Mesenchymal stem cell (in vitro differentiated cells and primary cell): ENCODE measurements at regions not wholly inside any gene's neighbourhood (a gene's known extent, or its start where the extent isn't known, plus 50 kb on each side); places are given as distances from the start of the nearest gene placed in this dataset.

ENCODE experiments used
- DNase-seq: peaks from one replicate; pipeline ENCODE4 v3.0.0-alpha.2; 2013
- H2AFZ ChIP-seq: one replicate; pipeline ENCODE4 v1.6.1; 2013; ENCODE audit warnings: low read depth, mild to moderate bottlenecking, control low read depth, inconsistent platforms, low read length, moderate library complexity
- H2AK5ac ChIP-seq: 2 replicates; pipeline ENCODE4 v1.6.1; 2013; ENCODE audit warnings: low read length, moderate library complexity, mild to moderate bottlenecking, inconsistent platforms; ENCODE audit not compliant: severe bottlenecking
- H2BK120ac ChIP-seq: one replicate; pipeline ENCODE4 v1.6.1; 2013; ENCODE audit warnings: low read depth, mild to moderate bottlenecking, inconsistent platforms, low read length, moderate library complexity
- H2BK12ac ChIP-seq, 2 experiments: one replicate each; pipeline ENCODE4 v1.6.1; 2013; ENCODE audit warnings: inconsistent platforms in 2 of 2, low read length in 2 of 2, mild to moderate bottlenecking in 2 of 2, moderate library complexity in 2 of 2, control low read depth in 1 of 2
- H2BK15ac ChIP-seq: one replicate; pipeline ENCODE4 v1.6.1; 2013; ENCODE audit warnings: mild to moderate bottlenecking, low read depth, inconsistent platforms; ENCODE audit not compliant: poor library complexity, severe bottlenecking
- H2BK5ac ChIP-seq: 2 replicates; pipeline ENCODE4 v1.6.1; 2013; ENCODE audit warnings: low read depth, mild to moderate bottlenecking, low read length, control low read depth, inconsistent platforms; ENCODE audit not compliant: poor library complexity, severe bottlenecking
- H3K14ac ChIP-seq, 2 experiments: one replicate each; pipeline ENCODE4 v1.6.1; 2013; ENCODE audit warnings: inconsistent platforms in 2 of 2, low read length in 2 of 2, control low read depth in 1 of 2, mild to moderate bottlenecking in 1 of 2, moderate library complexity in 1 of 2
- H3K18ac ChIP-seq, 2 experiments: one replicate each; pipeline ENCODE4 v1.6.1; 2013; ENCODE audit warnings: inconsistent platforms in 2 of 2, low read length in 2 of 2, control low read depth in 1 of 2, low read depth in 1 of 2, mild to moderate bottlenecking in 1 of 2
- H3K23ac ChIP-seq, 2 experiments: one replicate each; pipeline ENCODE4 v1.6.1; 2013; ENCODE audit warnings: inconsistent platforms in 2 of 2, low read length in 2 of 2, mild to moderate bottlenecking in 2 of 2, moderate library complexity in 2 of 2, control low read depth in 1 of 2
- H3K27ac ChIP-seq: 2 replicates; pipeline ENCODE4 v1.5.1; 2013; ENCODE audit warnings: mild to moderate bottlenecking, moderate library complexity, low read length, control low read depth, inconsistent platforms; ENCODE audit not compliant: poor library complexity, severe bottlenecking
- H3K27me3 ChIP-seq, 2 experiments: 2 replicates each; pipeline versions ENCODE4 v1.6.1 to v1.7.0; 2013; ENCODE audit warnings: low read length in 2 of 2, mild to moderate bottlenecking in 2 of 2, moderate library complexity in 2 of 2, control low read depth in 1 of 2, inconsistent platforms in 1 of 2; ENCODE audit not compliant: control insufficient read depth in 1 of 2, insufficient read depth in 1 of 2
- H3K36me3 ChIP-seq, 2 experiments: 2 replicates each; pipeline versions ENCODE4 v1.6.1 to v1.7.0; 2013; ENCODE audit warnings: low read length in 2 of 2, control low read depth in 1 of 2, inconsistent platforms in 1 of 2, low read depth in 1 of 2, mild to moderate bottlenecking in 1 of 2; ENCODE audit not compliant: insufficient read depth in 2 of 2, control insufficient read depth in 1 of 2
- H3K4ac ChIP-seq, 2 experiments: one replicate each; pipeline ENCODE4 v1.6.1; 2013; ENCODE audit warnings: inconsistent platforms in 2 of 2, low read length in 2 of 2, mild to moderate bottlenecking in 2 of 2, moderate library complexity in 2 of 2, control low read depth in 1 of 2, low read depth in 1 of 2
- H3K4me1 ChIP-seq: 2 replicates; pipeline ENCODE4 v1.6.1; 2013; ENCODE audit warnings: low read depth, low read length, control low read depth; ENCODE audit not compliant: control insufficient read depth, insufficient read depth
- H3K4me2 ChIP-seq: 2 replicates; pipeline ENCODE4 v1.6.1; 2013; ENCODE audit warnings: low read length, mild to moderate bottlenecking, inconsistent platforms; ENCODE audit not compliant: poor library complexity, severe bottlenecking
- H3K4me3 ChIP-seq, 2 experiments: 2 replicates each; pipeline versions ENCODE4 v1.5.1 to v1.7.0; 2013; ENCODE audit warnings: low read length in 2 of 2, mild to moderate bottlenecking in 2 of 2, control low read depth in 1 of 2, low read depth in 1 of 2; ENCODE audit not compliant: insufficient read depth in 1 of 2
- H3K79me1 ChIP-seq: replicated peaks from 2 replicates; pipeline ENCODE4 v1.6.1; 2013; ENCODE audit warnings: mild to moderate bottlenecking, control low read depth, low read length, inconsistent platforms; ENCODE audit not compliant: poor library complexity, severe bottlenecking
- H3K9ac ChIP-seq: 2 replicates; pipeline ENCODE4 v1.7.0; 2013; ENCODE audit warnings: mild to moderate bottlenecking, low read length, moderate library complexity
- H3K9me3 ChIP-seq: 2 replicates; pipeline ENCODE4 v1.7.0; 2013; ENCODE audit warnings: mild to moderate bottlenecking, low read length; ENCODE audit not compliant: control insufficient read depth
- H4K8ac ChIP-seq: one replicate; pipeline ENCODE4 v1.6.1; 2013; ENCODE audit warnings: inconsistent platforms, mild to moderate bottlenecking, low read length, moderate library complexity
- H4K91ac ChIP-seq: one replicate; pipeline ENCODE4 v1.6.1; 2013; ENCODE audit warnings: mild to moderate bottlenecking, low read length, inconsistent platforms
- WGBS: methylation state at CpG from one replicate; pipeline ENCODE4 v1.1.7; 2013; ENCODE audit warnings: mixed read lengths; 5-methylcytosine and 5-hydroxymethylcytosine counted together

DNA sequence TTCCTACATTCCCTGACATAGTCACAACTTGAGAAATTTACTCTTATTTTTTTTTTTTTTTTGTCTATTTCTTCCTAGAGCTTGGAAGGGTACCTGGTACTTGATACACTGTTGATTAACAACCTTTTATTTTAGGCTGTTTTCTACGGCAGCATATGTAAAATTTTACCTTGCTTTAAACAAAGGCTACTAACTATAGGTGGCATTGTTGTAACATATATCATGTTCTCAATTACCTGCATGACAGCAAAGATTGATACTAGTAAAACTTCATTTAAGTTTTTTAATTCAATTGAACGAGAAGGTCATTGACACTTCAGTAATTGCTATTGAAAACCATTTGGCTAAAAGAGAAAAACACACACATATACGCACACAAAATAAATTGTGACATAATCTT lies 238.3 kb upstream of the ESRRG start:
- H3K9me3 ChIP-seq = peaks cover 4% of the 10 kb centered on the region
- H3K79me1 ChIP-seq = no peaks in the 10 kb centered on the region
- H3K4ac ChIP-seq = no peak overlapping the region
- no peak overlapping the region for H4K91ac ChIP-seq
- H2AK5ac ChIP-seq = no peak overlapping the region
- no peaks in the 10 kb centered on the region for H3K27me3 ChIP-seq
- H3K4me2 ChIP-seq = no peak overlapping the region
- H3K4me1 ChIP-seq = no peaks in the 10 kb centered on the region
- no peaks in the 10 kb centered on the region for H3K36me3 ChIP-seq
- H3K14ac ChIP-seq = no peak overlapping the region
- no peak overlapping the region for H2BK120ac ChIP-seq
- H2BK15ac ChIP-seq = no peak overlapping the region
- no peak overlapping the region for H3K18ac ChIP-seq
- no peak overlapping the region for H2BK5ac ChIP-seq
- no peak overlapping the region for H3K23ac ChIP-seq
- H2AFZ ChIP-seq = no peak overlapping the region
- H4K8ac ChIP-seq = no peak overlapping the region
- WGBS = 67% methylated on average over 1 of the region's 3 CpGs
- no peak overlapping the region for H3K9ac ChIP-seq
- H2BK12ac ChIP-seq = no peak overlapping the region
- no peak overlapping the region for H3K27ac ChIP-seq
- H3K4me3 ChIP-seq = no peak overlapping the region
- DNase-seq = no peak

- no peak overlapping the region for H2BK120ac ChIP-seq
- H2AK5ac ChIP-seq = no peak overlapping the region
- H3K4ac ChIP-seq = no peak overlapping the region
- no peak overlapping the region for H2BK12ac ChIP-seq
- H3K27me3 ChIP-seq = no peaks in the 10 kb centered on the region
- no peak overlapping the region for H2BK5ac ChIP-seq
- H3K27ac ChIP-seq = no peak overlapping the region
- no peak overlapping the region for H2BK15ac ChIP-seq
- no peak overlapping the region for H3K18ac ChIP-seq
- H3K9me3 ChIP-seq = peaks cover 4% of the 10 kb centered on the region
- H3K9ac ChIP-seq = no peak overlapping the region
- no peak overlapping the region for H3K23ac ChIP-seq
- no peak overlapping the region for H3K14ac ChIP-seq
- no peak overlapping the region for H4K91ac ChIP-seq
- H3K36me3 ChIP-seq = no peaks in the 10 kb centered on the region
- H3K4me3 ChIP-seq = no peak overlapping the region
- no peaks in the 10 kb centered on the region for H3K4me1 ChIP-seq
- H3K4me2 ChIP-seq = no peak overlapping the region
- H2AFZ ChIP-seq = no peak overlapping the region
- DNase-seq = no peak
- H3K79me1 ChIP-seq = no peaks in the 10 kb centered on the region
- no peak overlapping the region for H4K8ac ChIP-seq
These were observed 237.5 kb upstream of the ESRRG start for GRCh38 chr1:216960716-216961115.

DNA sequence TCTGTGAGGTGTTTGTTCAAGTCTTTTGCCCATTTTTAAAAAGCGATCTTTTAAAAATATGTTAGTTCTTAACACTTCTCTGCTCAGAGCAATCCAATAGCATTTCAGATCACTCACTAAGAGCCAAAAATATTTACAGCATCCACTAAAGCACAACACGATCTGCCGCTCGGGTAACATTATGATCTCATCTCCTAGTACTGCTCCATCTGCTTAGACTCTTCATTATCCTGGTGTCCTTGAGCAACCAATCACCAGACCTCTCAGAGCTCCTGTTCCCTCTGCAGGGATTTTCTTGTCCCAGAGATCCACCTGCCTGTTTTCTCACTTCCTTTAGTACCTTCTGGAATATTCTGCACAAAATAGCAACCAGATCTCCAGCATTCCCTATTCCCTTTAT lies 235.3 kb upstream of the ESRRG start:
- H3K14ac ChIP-seq = no peak overlapping the region
- no peak overlapping the region for H3K27ac ChIP-seq
- H3K4ac ChIP-seq = no peak overlapping the region
- no peak overlapping the region for H3K4me2 ChIP-seq
- no peaks in the 10 kb centered on the region for H3K79me1 ChIP-seq
- H2BK120ac ChIP-seq = no peak overlapping the region
- H2AFZ ChIP-seq = no peak overlapping the region
- no peak overlapping the region for H4K91ac ChIP-seq
- 90% methylated on average over 4 of the region's 4 CpGs for WGBS
- H3K4me3 ChIP-seq = no peak overlapping the region
- no peaks in the 10 kb centered on the region for H3K36me3 ChIP-seq
- H2BK12ac ChIP-seq = no peak overlapping the region
- no peak overlapping the region for H3K18ac ChIP-seq
- H2AK5ac ChIP-seq = no peak overlapping the region
- H4K8ac ChIP-seq = no peak overlapping the region
- H3K9me3 ChIP-seq = peaks cover 4% of the 10 kb centered on the region
- no peak overlapping the region for H2BK15ac ChIP-seq
- H3K23ac ChIP-seq = no peak overlapping the region
- H3K4me1 ChIP-seq = no peaks in the 10 kb centered on the region
- no peak for DNase-seq
- no peaks in the 10 kb centered on the region for H3K27me3 ChIP-seq
- H3K9ac ChIP-seq = no peak overlapping the region
- no peak overlapping the region for H2BK5ac ChIP-seq

- no peak overlapping the region for H3K9ac ChIP-seq
- H2AFZ ChIP-seq = no peak overlapping the region
- no peaks in the 10 kb centered on the region for H3K36me3 ChIP-seq
- no peak overlapping the region for H3K4ac ChIP-seq
- H3K79me1 ChIP-seq = no peaks in the 10 kb centered on the region
- no peak overlapping the region for H3K18ac ChIP-seq
- no peak overlapping the region for H4K91ac ChIP-seq
- no peaks in the 10 kb centered on the region for H3K27me3 ChIP-seq
- H3K23ac ChIP-seq = no peak overlapping the region
- H3K14ac ChIP-seq = no peak overlapping the region
- H3K4me2 ChIP-seq = no peak overlapping the region
- WGBS = 94% methylated on average over 1 of the region's 2 CpGs
- H2AK5ac ChIP-seq = no peak overlapping the region
- no peak overlapping the region for H2BK15ac ChIP-seq
- no peak overlapping the region for H3K4me3 ChIP-seq
- peaks cover 4% of the 10 kb centered on the region for H3K9me3 ChIP-seq
- H2BK5ac ChIP-seq = no peak overlapping the region
- DNase-seq = no peak
- no peaks in the 10 kb centered on the region for H3K4me1 ChIP-seq
- no peak overlapping the region for H4K8ac ChIP-seq
- H2BK12ac ChIP-seq = no peak overlapping the region
- no peak overlapping the region for H2BK120ac ChIP-seq
- no peak overlapping the region for H3K27ac ChIP-seq
These were observed 230.3 kb upstream of the ESRRG start for GRCh38 chr1:216953495-216953894.
